Endothelial cell (in vitro differentiated cells): ENCODE measurements at regions not wholly inside any gene's neighbourhood (a gene's known extent, or its start where the extent isn't known, plus 50 kb on each side); places are given as distances from the start of the nearest gene placed in this dataset.

Experiments
- DNase-seq: peaks from one replicate; pipeline ENCODE4 v3.0.0; 2021; ENCODE audit warnings: low spot score
- H3K27ac Mint-ChIP-seq: one replicate; pipeline ENCODE4 v1.8.0; 2021; ENCODE audit warnings: mixed read lengths, inconsistent platforms; ENCODE audit not compliant: unreplicated experiment
- H3K27me3 Mint-ChIP-seq: one replicate; pipeline ENCODE4 v1.8.0; 2021; ENCODE audit warnings: mild to moderate bottlenecking, moderate library complexity, mixed read lengths, inconsistent platforms; ENCODE audit not compliant: unreplicated experiment
- H3K36me3 Mint-ChIP-seq: one replicate; pipeline ENCODE4 v1.8.0; 2021; ENCODE audit warnings: mild to moderate bottlenecking, low read depth, mixed read lengths, inconsistent platforms; ENCODE audit not compliant: unreplicated experiment
- H3K4me1 Mint-ChIP-seq: one replicate; pipeline ENCODE4 v1.8.0; 2021; ENCODE audit warnings: mild to moderate bottlenecking, mixed read lengths, inconsistent platforms; ENCODE audit not compliant: unreplicated experiment
- H3K4me3 Mint-ChIP-seq: one replicate; pipeline ENCODE4 v1.8.0; 2021; ENCODE audit warnings: mild to moderate bottlenecking, mixed read lengths, inconsistent platforms; ENCODE audit not compliant: unreplicated experiment
- H3K9me3 Mint-ChIP-seq: one replicate; pipeline ENCODE4 v1.8.0; 2021; ENCODE audit warnings: mixed read lengths, inconsistent platforms; ENCODE audit not compliant: unreplicated experiment
- TF ChIP-seq, protein P1 (sequence below): fragments of 200-600 bp; sonication (generic); IDR thresholded peaks from one replicate; pipeline ENCODE4 v1.5.0; 2021; ENCODE audit warnings: antibody characterized with exemption; ENCODE audit not compliant: unreplicated experiment

DNA sequence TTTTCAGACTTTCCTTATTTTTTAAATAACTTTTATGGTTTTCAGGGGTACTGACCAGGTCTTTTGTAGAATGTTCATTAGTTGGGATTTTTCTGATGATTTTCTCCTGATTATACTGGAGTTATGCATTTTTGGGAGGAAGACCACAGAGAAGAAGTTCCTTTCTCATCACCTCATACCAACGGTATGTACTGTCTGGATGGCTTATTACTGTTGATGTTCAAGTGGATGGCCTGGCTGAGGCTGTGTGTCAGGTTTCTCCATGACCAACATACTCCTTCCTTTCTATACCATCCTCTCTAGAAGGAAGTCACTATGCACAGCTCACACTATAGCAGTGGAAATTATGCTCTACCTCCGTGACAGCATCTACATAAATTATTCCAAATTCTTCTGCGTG is 71.1 kb upstream of the NR3C1 start:
- no peaks in the 10 kb centered on the region for H3K36me3 Mint-ChIP-seq
- H3K4me1 Mint-ChIP-seq, result no peaks in the 10 kb centered on the region
- no peak overlapping the region for H3K4me3 Mint-ChIP-seq
- H3K9me3 Mint-ChIP-seq, result no peaks in the 10 kb centered on the region
- H3K27me3 Mint-ChIP-seq, result no peaks in the 10 kb centered on the region
- no peak for DNase-seq
- no peak overlapping the region for H3K27ac Mint-ChIP-seq
- TF ChIP-seq, protein P1, sequence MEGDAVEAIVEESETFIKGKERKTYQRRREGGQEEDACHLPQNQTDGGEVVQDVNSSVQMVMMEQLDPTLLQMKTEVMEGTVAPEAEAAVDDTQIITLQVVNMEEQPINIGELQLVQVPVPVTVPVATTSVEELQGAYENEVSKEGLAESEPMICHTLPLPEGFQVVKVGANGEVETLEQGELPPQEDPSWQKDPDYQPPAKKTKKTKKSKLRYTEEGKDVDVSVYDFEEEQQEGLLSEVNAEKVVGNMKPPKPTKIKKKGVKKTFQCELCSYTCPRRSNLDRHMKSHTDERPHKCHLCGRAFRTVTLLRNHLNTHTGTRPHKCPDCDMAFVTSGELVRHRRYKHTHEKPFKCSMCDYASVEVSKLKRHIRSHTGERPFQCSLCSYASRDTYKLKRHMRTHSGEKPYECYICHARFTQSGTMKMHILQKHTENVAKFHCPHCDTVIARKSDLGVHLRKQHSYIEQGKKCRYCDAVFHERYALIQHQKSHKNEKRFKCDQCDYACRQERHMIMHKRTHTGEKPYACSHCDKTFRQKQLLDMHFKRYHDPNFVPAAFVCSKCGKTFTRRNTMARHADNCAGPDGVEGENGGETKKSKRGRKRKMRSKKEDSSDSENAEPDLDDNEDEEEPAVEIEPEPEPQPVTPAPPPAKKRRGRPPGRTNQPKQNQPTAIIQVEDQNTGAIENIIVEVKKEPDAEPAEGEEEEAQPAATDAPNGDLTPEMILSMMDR, result no peak

DNA sequence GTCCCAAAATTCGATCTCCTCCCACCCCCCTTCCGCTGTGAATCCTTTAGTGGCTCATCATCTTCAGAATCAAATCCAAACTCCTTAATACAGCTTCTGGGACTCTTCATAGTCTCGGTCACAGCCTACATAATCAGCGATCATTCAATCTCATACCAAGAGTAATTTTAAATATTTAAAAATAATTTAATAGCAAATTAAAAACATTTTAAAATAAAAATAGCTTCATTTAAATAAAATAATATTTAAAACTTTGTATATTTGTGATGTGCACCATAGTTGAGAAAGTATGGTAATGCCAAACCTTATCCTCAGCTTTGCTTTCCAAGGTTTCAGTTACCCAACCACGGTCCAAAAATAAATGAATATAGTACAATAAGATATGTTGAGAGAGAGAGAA is 70.0 kb upstream of the NR3C1 start:
- no peak for DNase-seq
- Mint-ChIP-seq H3K9me3 (no peaks in the 10 kb centered on the region), H3K27ac (no peak overlapping the region), H3K27me3 (no peaks in the 10 kb centered on the region), H3K4me1 (no peaks in the 10 kb centered on the region), H3K36me3 (no peaks in the 10 kb centered on the region), H3K4me3 (no peak overlapping the region)
- TF ChIP-seq, protein P1, result no peak

DNA sequence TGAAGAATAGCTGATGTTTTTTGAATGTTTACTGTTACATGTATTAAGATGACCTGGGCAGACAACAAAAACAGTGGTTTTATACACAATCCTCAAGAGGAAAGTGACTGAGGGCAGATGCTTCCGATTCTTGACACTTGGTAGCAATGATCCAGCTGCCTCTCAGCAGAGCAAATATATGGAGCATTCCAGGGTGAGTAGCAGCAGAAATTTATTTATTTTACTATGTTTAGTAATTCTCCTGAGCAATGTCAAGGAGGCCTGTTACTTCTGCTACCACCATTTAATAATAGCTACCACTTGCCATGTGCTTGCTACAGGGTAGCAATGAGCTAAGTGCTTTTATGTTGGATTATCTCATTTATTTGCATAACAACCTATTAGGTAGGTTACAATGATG is 69.1 kb upstream of the NR3C1 start:
- no peak for DNase-seq
- Mint-ChIP-seq H3K27me3 (no peaks in the 10 kb centered on the region), H3K4me3 (no peak overlapping the region), H3K9me3 (no peaks in the 10 kb centered on the region), H3K36me3 (no peaks in the 10 kb centered on the region), H3K4me1 (no peaks in the 10 kb centered on the region), H3K27ac (no peak overlapping the region)
- TF ChIP-seq, protein P1, result no peak

DNA sequence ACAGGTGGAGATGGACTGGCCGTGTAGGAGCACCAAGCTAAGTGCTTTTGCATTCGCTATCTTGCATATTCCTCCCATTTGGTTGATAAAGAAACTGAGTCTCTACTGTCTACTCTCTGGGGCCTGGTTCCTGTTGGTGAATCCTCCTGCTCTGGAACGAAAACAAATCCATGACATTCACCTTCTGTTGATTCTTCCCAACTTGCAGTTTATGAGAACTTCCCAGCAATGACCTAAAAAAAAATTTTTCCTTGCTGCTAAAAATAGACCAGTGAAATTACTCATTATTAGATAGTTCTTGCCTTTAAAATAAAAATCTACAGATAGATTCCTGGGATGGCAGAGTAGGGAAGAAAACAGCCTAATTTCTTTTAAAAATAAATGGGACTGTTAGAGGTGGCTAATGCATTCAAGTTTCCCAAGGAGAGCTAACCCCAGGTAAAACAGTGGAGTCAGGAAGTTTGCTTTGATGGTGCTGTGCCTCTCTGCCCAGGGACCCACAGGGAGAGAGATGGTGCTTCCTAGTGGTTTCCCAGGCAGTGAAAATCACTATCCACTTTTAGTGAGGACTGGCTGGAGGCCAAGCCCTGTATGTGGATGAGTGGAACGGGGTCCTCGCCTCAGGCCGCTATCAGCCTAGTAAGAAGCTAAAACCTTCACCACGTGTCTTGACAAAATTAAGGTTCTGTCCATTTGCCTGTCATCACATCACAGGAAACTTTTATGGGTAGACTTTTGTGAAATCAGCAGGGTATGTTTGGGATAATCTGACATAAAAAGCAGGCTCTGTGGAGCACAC is 68.4 kb upstream of the NR3C1 start:
- Mint-ChIP-seq H3K4me1 (no peaks in the 10 kb centered on the region), H3K36me3 (no peaks in the 10 kb centered on the region), H3K27ac (no peak overlapping the region), H3K27me3 (no peaks in the 10 kb centered on the region), H3K4me3 (no peak overlapping the region), H3K9me3 (no peaks in the 10 kb centered on the region)
- TF ChIP-seq, protein P1, result no peak
- DNase-seq, result no peak

DNA sequence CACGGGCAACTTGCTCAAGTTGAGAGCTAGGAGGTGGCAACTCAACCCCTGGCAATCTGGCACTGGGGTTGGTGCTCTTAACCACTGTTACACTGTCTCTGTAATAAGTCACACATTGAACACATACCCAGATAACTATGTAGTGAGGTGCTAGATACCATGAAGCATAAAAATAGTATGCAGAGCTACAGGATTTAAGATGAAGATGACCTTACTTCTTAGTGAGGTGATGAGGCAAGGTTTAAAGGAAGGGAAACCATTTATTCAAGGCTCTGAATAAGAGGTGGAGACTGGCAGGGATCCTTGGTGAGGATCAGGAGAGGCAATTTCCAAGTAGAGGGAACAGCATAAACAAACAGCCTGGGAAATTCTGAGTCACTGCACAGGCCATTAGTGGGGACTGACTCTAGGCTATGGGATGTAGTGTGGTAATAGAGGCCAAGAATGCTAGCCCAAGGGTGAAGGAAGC is 67.6 kb upstream of the NR3C1 start:
- DNase-seq, result no peak
- Mint-ChIP-seq H3K36me3 (no peaks in the 10 kb centered on the region), H3K27me3 (no peaks in the 10 kb centered on the region), H3K9me3 (no peaks in the 10 kb centered on the region), H3K4me1 (no peaks in the 10 kb centered on the region), H3K27ac (no peak overlapping the region), H3K4me3 (no peak overlapping the region)
- TF ChIP-seq, protein P1, result no peak
